Left hindlimb (tissue), 1 donor: ENCODE measurements at regions not wholly inside any gene's neighbourhood (a gene's known extent, or its start where the extent isn't known, plus 50 kb on each side); places are given as distances from the start of the nearest gene placed in this dataset.

ENCODE experiments used
- DNase-seq: peaks from one replicate; pipeline ENCODE4 v3.0.0-alpha.2; 2018

DNA sequence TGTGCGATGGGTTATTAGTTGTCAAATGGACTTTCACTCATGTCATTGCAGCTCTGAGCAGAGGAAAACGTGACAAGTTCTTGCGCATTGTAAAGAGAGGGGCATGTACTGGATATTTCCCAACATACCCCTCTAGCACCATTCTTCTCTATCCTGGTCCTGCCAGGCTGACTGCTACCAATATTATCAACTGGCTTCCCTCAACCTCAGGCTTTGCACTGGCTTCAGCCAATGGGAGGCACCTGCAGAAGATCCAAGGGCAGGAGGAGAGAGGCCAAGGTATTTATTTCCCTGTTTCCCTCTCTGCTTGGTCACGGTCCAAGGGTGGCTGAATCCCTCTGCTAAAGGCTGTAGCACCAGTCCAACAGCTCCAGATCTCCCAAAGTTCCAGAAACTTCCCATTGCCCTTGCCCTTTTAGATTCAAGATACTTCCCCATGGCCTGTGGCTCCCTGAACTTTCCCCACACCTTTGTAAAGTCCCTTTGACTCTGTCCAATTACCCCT, 175.6 kb upstream of the NECTIN1 start:
- DNase-seq = no peak

DNA sequence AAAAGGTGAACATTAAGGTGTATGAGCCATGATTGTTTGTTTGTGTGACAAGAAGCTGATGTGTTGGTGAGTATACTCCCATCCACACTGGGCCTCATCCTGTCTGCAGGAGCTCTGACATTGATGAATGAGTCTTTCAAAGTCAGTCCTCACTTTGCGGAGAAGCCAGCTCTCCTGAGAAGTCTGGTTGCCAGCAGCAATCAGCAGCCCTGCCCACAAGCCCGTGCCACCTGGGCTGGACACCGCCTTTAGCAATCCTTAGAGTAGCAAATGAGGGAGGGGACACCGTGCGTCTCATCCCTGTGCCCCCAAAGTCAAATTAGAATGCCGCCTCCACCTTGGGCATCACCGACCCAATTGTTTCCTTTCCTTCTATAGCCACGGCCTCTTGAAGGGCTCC, 174.8 kb upstream of the NECTIN1 start:
- no peak for DNase-seq

DNA sequence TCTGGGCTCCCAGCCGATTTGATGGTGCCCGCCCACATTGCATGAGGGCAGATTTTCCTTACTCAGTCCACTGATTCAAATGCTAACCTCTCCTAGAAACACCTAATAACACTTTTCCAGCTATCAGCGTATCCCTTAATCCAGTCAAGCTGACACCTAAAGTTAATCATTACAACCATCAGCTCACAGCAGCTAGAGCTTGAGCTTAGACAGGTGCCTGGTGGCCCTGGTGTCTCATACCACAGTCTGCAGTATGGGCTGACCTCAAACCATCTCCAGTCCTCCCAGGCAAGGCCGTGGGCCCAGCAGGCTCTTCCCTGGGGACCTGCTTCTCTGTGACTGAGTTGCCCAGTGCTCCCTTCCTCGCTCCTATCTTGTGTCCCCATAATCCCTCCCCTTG, 174.4 kb upstream of the NECTIN1 start:
- DNase-seq = no peak

DNA sequence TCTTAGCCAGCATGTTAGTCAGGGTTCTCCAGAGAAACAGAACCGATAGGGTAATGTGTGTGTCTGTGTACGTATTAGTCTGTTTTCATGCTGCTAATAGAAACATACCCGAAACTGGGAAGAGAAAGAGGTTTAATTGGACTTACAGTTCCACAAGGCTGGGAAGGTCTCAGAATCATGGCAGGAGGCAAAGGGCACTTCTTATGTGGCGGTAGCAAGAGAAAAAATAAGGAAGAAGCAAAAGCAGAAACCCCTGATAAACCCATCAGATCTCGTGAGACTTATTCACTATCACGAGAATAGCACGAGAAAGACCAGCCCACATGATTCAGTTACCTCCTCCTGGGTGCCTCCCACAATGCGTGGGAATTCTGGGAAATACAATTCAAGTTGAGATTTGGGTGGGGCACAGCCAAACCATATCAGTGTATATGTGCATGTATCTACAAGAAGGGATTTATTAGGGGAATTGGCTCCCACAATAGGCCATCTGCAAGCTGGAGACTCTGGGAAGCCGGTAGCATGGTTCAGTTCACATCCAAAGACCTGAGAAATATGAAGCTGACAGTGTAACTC, 173.7 kb upstream of the NECTIN1 start:
- no peak for DNase-seq

DNA sequence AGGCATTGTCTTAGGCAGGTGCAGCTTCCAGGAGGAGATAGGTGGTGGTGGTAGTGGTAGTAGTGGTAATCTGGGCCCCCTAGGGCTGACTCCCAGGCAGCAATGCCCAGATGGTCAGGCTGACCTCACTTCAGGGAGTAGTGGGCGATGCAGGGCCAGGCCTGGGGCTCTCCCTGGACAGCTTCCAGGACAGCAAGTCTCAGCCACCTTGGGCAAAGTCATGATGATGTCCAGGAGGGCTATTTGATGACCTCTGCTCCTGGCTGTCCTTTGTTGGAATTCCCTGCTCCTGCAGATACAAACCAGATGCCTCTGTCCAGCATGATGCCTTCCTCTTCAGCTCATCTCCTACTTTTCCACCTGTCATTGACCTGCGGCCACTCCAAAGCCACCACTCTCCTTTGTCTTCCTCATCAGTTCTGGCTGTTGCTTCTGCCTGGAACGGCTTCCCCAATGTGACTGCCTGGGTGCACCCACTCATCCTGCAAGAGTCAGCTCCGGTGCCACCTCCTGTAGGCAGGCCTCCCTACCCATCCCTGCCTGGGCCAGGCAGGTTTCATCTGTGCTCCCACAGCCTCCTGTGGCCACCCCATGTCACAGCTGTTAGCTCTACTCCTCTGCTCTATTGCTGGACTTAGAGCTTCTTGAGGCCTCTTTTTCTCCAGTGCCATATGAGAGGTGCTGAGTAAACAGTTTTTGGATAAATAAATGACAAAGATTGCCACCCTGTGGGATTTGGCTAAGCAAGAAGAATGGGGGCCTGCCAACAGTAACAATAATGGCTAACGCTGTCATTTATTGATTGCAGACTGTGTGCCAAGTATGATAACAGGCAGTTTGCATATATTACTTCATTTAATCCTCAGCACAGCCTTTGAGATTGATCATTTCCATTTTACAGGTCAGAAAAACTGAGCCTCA, 172.9 kb upstream of the NECTIN1 start:
- no peak for DNase-seq

DNA sequence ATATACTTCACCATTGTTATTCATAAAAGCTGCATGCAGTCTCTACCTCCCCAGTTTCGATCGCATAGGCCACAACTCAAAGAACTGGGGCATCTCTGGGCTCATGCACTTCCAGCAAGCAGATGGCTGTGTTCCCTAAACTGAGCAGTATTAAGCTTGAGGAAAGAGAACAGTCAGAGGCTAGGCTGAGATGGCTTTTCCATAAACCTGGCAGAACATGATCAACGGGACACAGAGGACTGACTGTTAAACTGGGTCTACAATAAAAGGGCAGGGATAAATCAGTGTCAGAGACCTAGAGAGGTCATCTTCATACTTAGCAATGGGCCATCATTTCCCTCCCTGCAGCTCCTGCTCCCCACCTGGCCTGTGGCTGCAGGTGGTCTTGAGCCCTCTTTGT, 171.0 kb upstream of the NECTIN1 start:
- DNase-seq = no peak

DNA sequence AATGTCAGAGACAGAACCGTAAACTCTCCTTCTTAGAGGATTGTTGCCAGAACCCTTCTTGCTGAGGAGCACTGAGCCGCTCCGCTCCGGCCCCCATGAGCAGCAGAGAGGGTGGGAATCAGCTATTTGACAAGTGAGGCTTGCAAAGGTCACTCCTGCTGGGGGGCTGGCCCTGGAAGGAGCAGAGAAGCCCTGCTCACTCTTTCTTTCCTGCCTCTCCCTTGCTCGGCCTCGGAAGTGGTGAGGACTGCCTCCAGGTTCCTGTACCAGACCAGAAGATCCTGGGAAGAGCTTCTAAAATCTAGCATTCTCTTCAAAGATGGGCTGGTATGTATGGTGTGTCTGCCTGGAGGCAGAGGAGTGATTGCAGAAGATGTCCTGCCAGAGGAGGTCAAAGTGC, 168.6 kb upstream of the NECTIN1 start:
- no peak for DNase-seq

DNA sequence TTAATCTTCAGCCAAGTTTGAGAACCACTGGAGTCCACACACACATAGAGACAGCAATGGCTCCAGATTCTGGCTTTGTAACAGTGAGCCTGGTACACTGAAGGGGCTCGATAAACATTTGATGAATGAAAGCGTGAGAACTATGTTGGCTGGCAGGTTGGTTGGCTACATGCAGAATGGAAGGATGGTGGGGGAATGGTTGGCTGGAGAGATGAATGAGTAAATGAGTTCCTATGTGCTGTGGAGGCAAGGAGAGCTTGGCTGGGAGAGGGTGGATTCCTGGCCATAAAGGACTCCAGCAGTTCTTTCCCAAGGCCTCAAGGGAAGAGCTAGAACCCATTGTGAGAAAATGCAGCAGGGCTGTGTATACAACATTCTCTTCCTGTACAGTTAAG, 168.0 kb upstream of the NECTIN1 start:
- no peak for DNase-seq

DNA sequence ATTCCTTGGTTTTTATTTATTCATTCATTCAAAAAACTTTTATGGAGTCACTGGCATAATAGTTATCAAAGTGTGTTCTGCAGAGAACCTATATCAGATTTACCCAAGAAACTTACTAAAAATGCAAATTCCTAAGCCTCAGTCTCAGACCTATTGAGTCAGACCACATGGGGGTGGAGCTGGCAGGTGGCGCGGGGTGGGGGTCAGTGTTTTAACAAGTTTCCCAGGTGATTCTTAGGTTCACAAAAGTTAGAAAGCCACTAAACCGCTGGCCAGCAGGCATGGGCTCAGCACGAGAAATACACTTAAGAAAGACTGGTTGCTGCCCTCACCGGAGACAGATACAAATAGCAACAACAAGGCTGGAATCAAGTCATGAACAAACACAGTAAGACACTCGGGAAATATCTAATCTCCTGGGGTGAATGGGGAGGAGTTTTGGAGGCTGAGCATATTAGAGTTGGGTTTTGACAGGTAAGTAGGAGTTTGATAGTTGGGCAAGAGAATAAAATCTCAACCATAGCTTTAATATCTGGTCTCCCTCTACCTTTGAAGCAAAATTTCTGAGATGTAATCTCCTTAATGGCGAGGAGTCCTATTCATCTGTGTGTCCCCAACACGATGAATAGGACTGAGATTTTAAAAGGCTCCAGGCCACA, 167.5 kb upstream of the NECTIN1 start:
- DNase-seq = no peak

DNA sequence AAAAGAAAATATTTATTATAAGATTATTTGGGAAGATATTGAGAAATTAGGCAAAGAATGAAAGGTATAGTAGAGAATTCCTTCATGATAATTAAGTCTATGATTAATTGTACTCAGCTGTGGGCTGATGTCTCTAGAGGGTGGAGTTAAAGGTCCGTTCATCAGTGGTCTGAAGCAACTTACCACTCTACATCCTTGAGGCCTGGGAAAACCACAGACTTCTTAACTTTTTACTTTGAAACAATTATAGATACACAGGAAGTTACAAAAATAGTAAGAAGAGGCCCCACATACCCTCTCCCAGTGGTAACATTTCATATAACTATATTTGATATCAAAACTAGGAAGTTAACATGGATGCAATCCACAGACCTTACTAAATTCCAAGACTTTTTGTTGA, 167.0 kb upstream of the NECTIN1 start:
- DNase-seq = no peak

DNA sequence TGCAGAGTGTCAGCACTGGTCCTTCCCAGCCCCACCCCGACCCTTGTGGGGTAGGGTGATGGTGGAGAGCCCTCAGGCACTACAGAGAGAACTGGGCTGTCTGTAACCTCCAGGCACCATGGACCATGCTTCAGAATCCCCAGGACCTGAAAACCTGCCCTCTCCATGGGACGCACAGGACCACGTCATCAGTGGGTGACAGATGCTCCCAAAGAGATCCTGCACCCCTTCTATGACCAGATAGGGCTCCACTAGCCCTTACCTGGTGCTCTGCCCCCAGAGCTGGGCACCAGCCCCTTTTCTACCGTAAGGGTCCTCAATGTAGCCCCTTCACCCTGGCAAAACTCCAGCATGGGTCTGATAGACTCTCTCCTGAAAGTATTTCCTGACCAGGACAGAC, 165.9 kb upstream of the NECTIN1 start:
- DNase-seq = no peak

DNA sequence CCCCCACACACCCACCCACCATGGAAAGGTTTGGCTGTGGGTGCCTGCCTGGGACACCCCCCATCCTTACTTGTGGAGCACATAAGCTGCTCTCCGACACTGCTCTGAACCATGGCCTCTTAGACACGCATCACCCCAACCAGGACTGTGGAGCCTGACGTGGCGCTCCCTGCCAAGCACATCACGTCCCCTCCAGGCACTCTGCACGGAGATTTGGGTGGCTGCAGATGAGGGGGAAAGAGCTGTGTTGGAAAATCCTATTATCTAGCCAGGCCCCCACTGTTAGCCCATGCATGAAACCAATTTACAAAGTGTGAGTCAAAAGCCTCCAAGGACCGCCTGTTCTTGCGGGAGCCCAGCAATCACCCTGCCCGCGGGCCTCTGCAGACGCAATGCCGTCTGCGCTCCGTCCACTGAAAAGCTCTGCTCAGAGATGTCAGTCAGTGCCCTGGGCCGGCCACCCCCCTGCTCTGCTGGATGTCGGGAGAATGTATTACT, 163.4 kb upstream of the NECTIN1 start:
- DNase-seq = no peak

DNA sequence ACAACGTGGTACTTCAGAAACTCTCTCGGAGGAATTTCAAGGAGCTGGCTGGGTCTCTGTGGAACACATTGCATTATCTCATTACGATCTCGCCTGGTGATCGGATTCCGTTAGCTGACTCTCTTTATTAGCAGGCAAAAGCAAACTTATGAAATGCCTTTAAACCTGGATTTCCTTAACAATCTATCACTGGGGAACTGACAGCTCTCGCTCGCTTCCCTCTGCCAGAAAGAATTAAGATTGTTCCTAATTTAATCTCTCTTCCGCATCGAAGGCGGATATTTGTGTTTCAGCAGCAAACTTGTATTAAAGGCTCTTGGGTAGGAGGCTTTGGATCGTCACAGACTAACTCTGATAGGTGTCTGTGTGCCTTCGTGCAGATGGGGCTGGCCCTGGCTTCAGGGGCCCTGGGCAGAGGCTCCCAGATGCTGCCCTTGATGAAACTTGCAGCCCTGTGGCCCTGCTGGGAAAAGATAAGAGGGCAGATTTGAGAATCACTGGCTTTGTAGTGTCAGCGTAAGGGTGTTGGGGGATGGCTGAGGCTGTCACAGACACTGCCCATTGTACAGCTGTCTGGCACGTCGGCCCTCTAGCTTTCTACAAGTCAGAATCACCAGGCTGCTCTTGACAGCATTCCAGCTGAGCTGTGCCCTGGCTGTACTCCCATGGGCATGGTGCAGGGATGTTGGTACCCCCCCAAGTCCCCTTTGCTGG, 162.2 kb upstream of the NECTIN1 start:
- DNase-seq = no peak

DNA sequence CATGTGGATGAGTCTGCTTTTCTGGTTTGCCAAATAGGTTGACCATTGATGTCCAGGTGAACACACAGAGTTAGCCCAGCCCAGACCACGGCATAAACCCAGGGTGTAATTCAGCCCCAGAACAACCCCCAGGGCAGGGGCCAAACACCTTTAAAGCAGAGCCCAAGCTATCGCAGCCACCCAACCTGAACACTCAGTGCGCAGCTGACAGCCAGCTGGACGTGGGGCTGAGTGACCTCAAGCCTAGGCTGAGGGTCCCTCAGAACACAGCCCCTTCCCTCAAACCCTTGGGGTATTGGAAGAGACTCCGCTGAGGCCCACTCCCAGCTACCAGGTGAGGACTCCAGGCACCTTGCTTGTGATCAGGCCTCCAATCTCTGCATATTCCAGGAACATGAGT, 161.5 kb upstream of the NECTIN1 start:
- no peak for DNase-seq

DNA sequence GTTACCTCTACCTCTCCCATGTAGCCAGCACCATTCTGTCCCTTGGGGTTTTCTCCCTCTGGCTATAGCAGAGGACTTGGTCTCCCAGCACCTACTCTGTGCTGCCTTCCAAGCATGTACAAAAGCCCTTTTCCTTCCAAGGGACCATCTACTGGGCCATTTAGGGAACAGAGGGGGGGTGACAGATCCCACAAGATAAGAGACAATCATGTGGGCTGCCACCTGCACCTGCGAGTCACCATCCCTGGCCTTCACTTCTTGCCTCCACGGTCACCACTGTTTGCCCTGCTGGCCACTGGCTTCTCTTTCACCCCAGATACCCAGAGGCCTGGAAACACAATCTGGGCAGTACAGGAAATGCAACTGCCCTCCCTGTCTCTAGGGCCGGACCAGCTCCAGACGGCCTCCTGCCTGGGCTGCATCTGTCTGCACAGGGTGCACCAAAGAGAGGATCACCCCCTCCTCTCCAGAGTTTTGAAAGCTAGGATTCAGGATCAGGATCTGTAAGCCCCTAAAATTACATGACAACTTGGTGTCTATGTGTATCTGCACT, 160.8 kb upstream of the NECTIN1 start:
- DNase-seq = no peak

DNA sequence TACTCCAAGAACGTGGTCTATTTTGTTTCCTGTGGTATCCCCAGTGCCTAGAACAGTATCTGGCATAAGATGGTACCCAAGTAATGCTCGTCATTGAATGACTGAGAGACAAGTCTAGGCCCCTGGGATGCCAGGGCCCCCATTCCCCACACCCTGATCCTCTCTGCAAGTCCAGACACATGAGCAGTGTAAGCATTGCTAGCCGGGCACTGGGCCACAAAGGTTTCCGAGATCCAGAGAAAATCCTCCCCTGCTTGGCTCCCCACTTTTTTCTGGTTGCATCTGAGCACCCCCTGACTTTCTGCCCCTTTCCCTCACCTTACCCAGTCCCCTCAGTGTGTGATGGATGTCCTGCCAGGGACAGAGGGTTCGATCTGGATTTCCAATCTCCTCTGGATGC, 160.1 kb upstream of the NECTIN1 start:
- DNase-seq = no peak

DNA sequence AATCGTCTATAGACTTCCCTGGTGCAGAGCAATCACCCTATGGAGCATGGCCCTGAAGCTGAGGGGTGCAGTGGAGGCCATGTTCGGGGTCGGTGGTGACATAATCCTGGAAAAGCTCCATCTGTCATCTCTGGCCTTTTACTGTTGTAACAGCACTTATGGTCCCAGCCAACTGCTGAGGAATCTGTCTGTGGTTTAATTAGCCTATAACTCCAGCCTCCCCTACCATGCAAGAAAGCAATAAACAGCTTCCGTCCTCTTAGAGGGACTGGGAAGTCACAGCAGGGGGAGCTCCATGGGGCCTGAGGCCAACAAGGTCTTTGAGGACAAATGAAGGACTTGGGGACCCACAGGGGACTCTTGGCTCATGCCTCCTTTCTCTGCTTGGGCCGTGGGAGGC, 159.1 kb upstream of the NECTIN1 start:
- no peak for DNase-seq

DNA sequence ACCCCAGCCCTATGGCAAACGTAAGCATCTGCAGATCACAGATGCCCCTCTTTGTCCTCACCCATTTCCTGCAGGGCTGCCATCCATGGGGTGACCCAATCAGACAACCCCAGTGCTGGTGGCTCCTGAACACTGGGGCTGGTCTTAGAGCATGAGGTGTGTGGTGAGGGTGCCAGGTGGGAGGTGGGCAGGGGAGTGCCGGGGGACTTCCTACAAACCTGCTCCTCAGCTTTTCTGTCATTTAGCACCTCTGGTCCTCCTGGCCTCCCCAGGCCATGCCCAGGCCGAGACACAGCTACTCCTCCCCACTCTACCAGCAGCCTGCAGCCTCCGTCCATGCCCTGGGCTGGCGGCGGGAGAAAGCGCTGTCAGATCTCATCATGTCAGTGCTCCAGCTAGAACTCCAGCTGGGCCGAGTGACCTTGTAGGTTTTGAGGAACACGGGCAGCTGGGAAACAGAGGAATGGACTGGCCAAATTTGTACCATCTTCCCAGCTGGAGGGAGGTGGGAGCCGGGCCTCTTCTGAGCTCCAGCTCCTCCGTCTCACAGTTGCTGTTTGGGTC, 157.7 kb upstream of the NECTIN1 start:
- DNase-seq = no peak

DNA sequence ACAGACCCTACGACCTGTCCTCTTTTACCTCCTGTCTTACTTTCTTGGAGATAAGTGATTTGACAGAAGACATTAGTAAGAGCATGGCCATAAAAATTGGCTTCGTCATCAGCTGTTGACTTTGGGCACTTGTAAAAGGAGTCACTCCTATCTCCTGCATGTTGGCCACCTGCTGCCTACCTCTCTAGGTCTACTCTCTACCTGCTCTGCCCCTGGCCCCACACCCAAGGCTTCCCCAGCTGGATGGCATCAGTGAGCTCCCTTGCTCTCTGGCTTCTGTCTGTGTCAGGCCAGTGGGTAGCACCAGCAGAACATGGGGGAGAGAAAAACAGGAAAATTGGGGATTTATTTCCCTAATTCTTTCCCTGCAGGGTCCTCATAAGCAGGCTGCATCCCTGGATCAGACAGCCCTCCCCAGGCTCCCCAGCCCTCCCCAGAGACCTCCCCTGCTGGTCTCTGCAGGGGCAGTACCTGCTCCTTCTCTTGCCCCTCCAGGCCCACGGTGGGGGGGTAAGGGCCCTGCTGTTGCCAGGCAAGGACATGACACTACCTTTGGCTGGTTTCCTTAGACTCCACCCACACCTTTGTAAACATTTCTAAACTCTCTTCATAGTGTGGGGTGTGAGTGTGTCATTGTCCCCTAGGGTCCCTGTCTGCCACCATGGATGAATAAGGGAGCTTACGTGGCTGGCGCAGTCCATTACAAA, 157.0 kb upstream of the NECTIN1 start:
- no peak for DNase-seq

DNA sequence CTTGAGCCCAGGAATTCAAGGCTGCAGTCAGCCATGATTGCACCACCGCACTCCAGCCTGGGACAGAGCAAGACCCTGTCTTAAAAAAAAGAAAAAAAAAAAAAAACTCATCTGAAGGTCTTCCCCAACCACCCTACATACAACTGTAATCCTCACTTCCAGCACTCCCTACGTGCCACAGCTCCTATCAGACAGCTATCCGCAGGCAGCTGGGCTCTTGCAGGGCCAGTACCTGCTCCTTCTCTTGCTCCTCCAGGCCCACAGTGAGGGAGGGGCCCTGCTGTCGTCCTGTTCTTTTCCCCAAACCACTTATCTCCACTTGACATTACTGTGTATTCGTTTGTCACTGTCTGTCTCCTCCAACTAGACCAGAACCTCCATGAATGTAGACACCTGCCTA, 156.1 kb upstream of the NECTIN1 start:
- no peak for DNase-seq

DNA sequence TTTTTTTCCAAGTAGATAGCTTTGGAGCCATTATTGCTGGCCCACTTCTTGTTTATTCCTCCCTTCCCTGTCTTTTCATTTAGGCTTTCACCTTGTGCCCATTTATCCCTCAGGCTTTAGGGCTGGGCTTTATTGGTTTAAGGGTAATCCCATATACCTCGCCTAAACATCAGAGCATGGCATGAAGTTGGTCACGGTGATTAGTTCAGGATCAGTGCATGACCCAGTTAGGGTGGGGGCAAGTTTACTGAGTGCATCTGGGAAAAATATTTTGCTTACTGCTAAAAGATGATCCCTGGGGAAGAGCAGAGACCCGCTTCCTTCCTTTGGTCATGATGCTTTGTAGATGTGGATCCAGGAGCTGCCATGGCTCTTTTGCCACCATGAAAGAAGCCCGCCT, 153.3 kb upstream of the NECTIN1 start:
- no peak for DNase-seq

DNA sequence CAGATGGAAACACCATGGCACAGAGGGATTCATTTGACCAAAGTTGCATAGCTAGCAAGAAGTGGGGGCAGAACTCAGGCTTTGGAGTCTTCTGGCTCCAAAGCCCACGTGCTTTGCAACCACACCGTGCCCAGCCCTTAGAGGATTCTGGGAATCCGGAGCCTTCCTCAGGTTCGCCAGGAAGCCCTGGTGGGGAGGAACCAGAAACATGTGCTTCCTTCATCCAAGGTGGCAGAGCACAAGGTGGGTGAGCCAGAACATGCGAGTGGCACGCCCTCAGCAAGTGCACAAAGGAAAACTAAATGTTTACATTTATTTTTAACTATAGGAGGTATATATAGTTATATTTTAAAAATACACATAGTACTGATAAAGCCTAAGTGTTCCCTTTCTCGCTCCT, 151.9 kb upstream of the NECTIN1 start:
- DNase-seq = no peak
